ENCODE measurements at regions not wholly inside any gene's neighbourhood (a gene's known extent, or its start where the extent isn't known, plus 50 kb on each side); places are given as distances from the start of the nearest gene placed in this dataset.

GRCh38 chr1:25033828-25034705, 104.0 kb upstream of the RUNX3 start:
- peak; percentile 31 for DNase-seq

- DNase-seq = peak; percentile 46
These were observed 103.2 kb upstream of the RUNX3 start for GRCh38 chr1:25033030-25033827.

- DNase-seq = peak; percentile 92
These were observed 102.0 kb upstream of the RUNX3 start for GRCh38 chr1:25031966-25032667.

GRCh38 chr1:25031601-25031965, 101.5 kb upstream of the RUNX3 start:
- DNase-seq = no peak

- DNase-seq = no peak
These were observed 100.9 kb upstream of the RUNX3 start for GRCh38 chr1:25030674-25031589.

GRCh38 chr1:25030012-25030411, 99.9 kb upstream of the RUNX3 start:
- no peak for DNase-seq

GRCh38 chr1:25028907-25029599, 99.0 kb upstream of the RUNX3 start:
- DNase-seq = peak; percentile 8

GRCh38 chr1:25028587-25028906, 98.5 kb upstream of the RUNX3 start:
- DNase-seq = no peak

- no peak for DNase-seq
These were observed 97.9 kb upstream of the RUNX3 start for GRCh38 chr1:25027822-25028586.

- DNase-seq = no peak
These were observed 96.8 kb upstream of the RUNX3 start for GRCh38 chr1:25026730-25027450.

- DNase-seq = no peak
These were observed 96.2 kb upstream of the RUNX3 start for GRCh38 chr1:25026304-25026703.

- DNase-seq = no peak
These were observed 94.7 kb upstream of the RUNX3 start for GRCh38 chr1:25024615-25025350.

GRCh38 chr1:25023826-25024225, 93.8 kb upstream of the RUNX3 start:
- no peak for DNase-seq

- no peak for DNase-seq
These were observed 93.1 kb upstream of the RUNX3 start for GRCh38 chr1:25023190-25023578.

GRCh38 chr1:25022361-25023189, 92.5 kb upstream of the RUNX3 start:
- no peak for DNase-seq

- DNase-seq = no peak
These were observed 91.6 kb upstream of the RUNX3 start for GRCh38 chr1:25021591-25022215.

- DNase-seq = no peak
These were observed 90.9 kb upstream of the RUNX3 start for GRCh38 chr1:25020851-25021590.
